GM12872 (cell line): ENCODE measurements at regions not wholly inside any gene's neighbourhood (a gene's known extent, or its start where the extent isn't known, plus 50 kb on each side); places are given as distances from the start of the nearest gene placed in this dataset.

Experiments
- TF ChIP-seq, protein P1 (sequence below): IDR thresholded peaks from 3 replicates; pipeline ENCODE4 v1.5.1; 2011; ENCODE audit warnings: low read depth, mild to moderate bottlenecking, low read length, moderate library complexity; ENCODE audit not compliant: insufficient read depth

DNA sequence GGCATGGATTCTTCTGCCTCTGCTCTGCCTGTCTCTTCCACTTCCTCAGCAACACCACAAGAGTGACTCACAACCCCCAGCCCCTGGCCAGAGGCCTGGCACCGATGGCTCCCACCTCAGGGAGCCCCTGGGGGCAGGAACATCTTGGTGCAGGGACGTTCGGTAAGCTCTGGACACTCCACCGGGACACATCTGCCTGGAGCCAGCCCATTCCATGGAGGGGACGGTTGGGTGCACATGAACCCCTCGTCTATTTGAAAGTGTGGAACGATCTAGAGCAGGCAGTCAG, 246.5 kb downstream of the ERMARD start:
- TF ChIP-seq, protein P1, sequence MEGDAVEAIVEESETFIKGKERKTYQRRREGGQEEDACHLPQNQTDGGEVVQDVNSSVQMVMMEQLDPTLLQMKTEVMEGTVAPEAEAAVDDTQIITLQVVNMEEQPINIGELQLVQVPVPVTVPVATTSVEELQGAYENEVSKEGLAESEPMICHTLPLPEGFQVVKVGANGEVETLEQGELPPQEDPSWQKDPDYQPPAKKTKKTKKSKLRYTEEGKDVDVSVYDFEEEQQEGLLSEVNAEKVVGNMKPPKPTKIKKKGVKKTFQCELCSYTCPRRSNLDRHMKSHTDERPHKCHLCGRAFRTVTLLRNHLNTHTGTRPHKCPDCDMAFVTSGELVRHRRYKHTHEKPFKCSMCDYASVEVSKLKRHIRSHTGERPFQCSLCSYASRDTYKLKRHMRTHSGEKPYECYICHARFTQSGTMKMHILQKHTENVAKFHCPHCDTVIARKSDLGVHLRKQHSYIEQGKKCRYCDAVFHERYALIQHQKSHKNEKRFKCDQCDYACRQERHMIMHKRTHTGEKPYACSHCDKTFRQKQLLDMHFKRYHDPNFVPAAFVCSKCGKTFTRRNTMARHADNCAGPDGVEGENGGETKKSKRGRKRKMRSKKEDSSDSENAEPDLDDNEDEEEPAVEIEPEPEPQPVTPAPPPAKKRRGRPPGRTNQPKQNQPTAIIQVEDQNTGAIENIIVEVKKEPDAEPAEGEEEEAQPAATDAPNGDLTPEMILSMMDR: no peak

DNA sequence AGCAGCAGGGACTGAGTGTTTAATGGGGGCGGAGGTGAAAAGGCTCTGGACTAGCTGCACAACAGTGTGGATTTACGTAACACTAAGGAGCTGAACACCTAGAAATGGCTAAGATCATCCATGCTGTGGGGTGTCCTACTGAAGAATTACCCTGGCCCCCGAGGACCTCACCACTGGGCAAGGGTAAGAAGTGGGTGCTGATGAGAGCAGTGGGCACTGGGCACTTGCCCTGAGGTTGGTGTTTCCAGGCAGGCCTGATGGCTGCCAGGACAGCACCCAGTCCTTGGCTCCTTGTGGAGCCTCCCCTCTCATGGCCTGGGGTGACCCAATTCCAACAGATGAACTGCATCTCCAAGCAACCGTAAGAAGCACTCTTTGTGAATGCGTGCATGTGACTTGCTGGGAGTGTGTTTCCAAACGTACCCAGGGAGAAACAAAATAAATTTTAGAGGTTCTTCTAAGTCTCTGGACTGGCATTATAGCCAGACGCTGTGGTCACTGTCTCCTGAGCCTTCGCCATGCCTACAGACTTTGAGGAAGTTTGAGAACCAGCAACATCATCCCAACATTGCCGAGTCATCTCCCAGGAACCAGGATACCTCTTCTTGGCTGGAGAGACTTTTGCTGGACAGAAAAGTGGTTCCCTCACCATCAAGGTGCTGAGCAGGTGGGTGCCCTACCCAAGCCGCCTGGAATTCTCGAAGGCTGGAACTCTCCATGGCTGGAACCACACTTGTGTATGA, 245.9 kb downstream of the ERMARD start:
- TF ChIP-seq, protein P1: no peak

DNA sequence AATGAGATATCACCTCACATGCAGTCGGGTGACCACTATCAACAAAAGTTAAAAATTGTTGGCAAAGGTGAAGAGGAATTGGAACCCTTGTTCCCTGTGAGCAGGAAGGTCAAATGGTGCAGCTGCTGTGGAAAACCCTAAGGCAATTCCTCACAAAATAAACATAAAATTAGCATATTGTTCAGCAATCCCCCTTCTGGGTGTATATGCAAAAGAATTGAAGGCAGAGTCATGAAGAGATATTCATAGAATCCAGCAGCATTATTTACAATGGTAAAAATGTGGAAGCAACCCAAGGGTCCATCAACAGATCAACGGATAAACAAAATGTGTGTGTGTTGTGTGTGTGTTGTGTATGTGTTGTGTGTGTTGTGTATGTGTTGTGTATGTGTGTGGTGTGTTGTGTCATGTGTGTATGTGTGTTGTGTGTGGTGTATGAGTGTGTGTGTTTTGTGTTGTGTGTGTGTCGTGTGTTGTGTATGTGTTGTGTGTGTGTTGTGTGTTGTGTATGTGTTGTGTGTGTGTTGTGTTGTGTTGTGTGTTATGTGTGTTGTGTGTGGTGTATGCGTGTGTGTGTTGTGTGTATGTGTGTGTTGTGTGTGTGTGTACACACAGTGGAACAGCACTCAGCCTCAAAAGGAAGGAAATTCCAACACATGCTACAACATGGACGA, 245.1 kb downstream of the ERMARD start:
- TF ChIP-seq, protein P1: no peak

DNA sequence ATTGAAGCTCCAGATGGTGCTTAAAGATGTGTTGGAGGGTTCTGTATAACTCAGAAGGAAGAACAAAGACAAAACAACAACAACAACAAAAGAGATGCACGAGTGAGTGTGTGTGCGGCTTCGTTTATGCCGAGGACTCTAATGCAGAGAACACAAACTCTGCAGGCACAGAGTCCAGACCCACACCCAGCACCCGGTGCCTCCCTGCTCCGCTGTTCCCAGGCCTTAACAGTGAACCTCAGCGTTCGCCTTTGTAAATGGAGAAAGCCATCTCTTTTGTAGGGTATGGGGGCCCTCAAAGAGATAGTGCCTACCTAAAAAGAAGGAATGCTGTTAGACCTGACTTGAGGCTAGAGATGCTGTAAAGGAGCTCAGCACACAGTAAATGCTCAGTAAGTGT, 243.3 kb downstream of the ERMARD start:
- TF ChIP-seq, protein P1: no peak

DNA sequence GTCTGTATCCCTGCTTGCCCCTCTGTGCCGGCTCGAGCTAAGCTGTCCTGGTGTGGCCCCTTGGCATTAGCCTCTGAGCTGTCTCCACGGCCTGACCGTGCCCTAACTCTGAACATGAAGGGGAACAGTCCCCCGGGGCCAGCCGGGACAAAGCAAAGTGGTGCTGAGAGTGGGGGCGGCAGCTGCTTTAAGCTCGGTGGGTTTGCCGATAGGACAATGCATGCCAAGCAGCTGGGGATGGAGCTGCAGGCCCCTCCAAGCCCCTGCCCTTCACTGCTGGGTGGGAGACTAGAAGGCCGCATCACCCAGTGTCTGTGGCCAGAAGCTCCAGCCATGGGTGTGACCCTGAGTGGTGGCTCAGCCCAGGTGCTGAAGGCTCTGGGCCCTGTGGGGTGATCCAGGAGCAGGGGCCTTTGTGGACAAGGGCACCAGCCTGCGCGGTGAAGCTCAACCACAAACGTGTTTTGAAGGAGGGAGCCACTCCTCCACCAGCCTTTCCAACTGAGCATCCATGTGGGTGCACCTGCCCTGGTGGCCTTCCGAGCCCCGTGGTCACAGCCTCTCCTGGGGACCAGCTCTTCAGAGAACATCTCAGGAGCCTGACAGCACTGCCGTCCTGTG, 242.5 kb downstream of the ERMARD start:
- TF ChIP-seq, protein P1: no peak

DNA sequence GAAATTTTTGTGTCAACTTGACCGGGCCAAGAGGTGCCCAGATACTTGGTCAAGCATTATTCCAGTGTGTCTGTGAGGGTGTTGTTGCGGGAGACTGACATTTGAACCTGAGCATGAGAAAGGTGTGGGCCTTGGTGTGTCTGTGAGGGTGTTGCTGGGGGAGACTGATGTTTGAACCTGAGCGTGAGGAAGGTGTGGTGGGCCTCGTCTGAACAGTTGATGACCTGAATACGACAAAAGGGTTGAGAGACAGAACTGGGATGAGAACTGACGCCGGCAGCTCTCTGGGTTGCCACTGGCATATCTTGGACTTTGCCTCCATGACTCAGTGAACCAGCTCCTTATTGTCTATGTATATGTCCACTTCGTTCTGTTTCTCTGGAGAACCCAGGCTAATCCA, 240.5 kb downstream of the ERMARD start:
- TF ChIP-seq, protein P1: no peak

DNA sequence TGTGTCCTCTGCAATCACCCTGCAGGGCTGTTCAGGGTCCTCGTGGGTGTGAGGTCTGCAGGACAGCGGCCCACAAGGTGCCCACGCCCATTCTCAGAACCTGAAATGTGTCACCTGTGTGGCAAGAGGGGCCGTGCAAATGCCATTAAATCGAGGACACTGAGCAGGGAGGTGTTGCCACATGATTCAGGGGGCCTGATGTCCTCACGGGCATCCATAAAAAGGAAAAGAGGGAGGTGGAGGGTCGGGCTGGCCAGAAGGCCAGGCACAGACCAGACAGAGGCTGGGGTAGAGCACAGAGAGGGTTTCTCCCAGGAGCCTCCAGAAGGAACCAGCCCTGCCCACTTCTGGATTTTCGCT, 239.6 kb downstream of the ERMARD start:
- TF ChIP-seq, protein P1: no peak
